ENCODE measurements at regions not wholly inside any gene's neighbourhood (a gene's known extent, or its start where the extent isn't known, plus 50 kb on each side); places are given as distances from the start of the nearest gene placed in this dataset.

- Histone ChIP-seq H2BK12ac (ENCODE audit: low read depth, low read length) (no peak overlapping the region), H4K5ac (ENCODE audit: insufficient read length, low read depth, low read length) (no peak overlapping the region), H4K91ac (replicated peaks; ENCODE audit: insufficient read length, low read length) (no peak overlapping the region), H3K79me2 (ENCODE audit: control insufficient read depth in 1 of 2, insufficient read depth in 2 of 2, low read length in 2 of 2) (no peaks in the 10 kb centered on the region), H3K9ac (replicated peaks in 1 of 4; ENCODE audit: extremely low read depth in 1 of 4, low read depth in 3 of 4, low read length in 3 of 4) (no peak overlapping the region), H3K9me3 (ENCODE audit: insufficient read depth in 2 of 2, low read depth in 1 of 2, low read length in 1 of 2) (no peaks in the 10 kb centered on the region), H3K36me3 (ENCODE audit: control insufficient read depth in 2 of 4, insufficient read depth in 4 of 4, low read length in 3 of 4) (no peaks in the 10 kb centered on the region), H3K18ac (ENCODE audit: extremely low read depth, low read length) (no peak overlapping the region), H3K79me1 (ENCODE audit: low read depth, low read length) (no peaks in the 10 kb centered on the region), H3K56ac (replicated peaks; ENCODE audit: insufficient read length, low read depth, low read length) (no peak overlapping the region), H3K27me3 (replicated peaks in 1 of 4; ENCODE audit: control insufficient read depth in 3 of 4, extremely low read depth in 1 of 4, insufficient read depth in 3 of 4, low read length in 3 of 4) (no peaks in the 10 kb centered on the region), H3K4me2 (ENCODE audit: insufficient read depth in 1 of 2, low read depth in 2 of 2, low read length in 2 of 2) (no peak overlapping the region), H2BK120ac (replicated peaks; ENCODE audit: low read depth, low read length) (no peak overlapping the region), H4K8ac (ENCODE audit: extremely low read depth, insufficient read depth, low read length) (no peak overlapping the region), H3K4ac (replicated peaks; ENCODE audit: insufficient read length, low read depth, low read length) (no peak overlapping the region), H2AFZ (ENCODE audit: low read length) (no peak overlapping the region), H2AK5ac (ENCODE audit: low read depth, low read length) (no peak overlapping the region), H3K27ac (ENCODE audit: low read depth, low read length) (no peak overlapping the region), H3K4me1 (replicated peaks in 1 of 4; ENCODE audit: control insufficient read depth in 3 of 4, insufficient read depth in 4 of 4, low read length in 3 of 4) (peaks cover 0 to 9% (median 0%) of the 10 kb centered on the region in 4 experiments; a peak in 3 of 7 replicates), H3K4me3 (ENCODE audit: extremely low read depth in 1 of 4, insufficient read depth in 2 of 4, low read depth in 3 of 4, low read length in 4 of 4) (no peak overlapping the region), H2BK15ac (ENCODE audit: low read length) (no peak overlapping the region), H3K14ac (ENCODE audit: insufficient read length) (no peak overlapping the region), H2BK20ac (ENCODE audit: low read length) (no peak overlapping the region), H4K20me1 (replicated peaks in 1 of 2; ENCODE audit: control insufficient read depth in 1 of 2, insufficient read depth in 2 of 2, low read length in 2 of 2) (no peaks in the 10 kb centered on the region), H3K23me2 (ENCODE audit: low read depth, low read length) (no peaks in the 10 kb centered on the region), H2BK5ac (ENCODE audit: low read depth, low read length) (no peak overlapping the region), H3K23ac (ENCODE audit: insufficient read length) (no peak overlapping the region)
- FAIRE-seq (no peak), DNase-seq (ENCODE audit: low read depth in 1 of 2, low spot score in 2 of 2) (no peak)
- WGBS, 2 experiments (ENCODE audit: extremely low coverage in 1 of 2, insufficient coverage in 1 of 2, insufficient read length in 1 of 2, insufficient replicate concordance in 2 of 2, low coverage in 1 of 2, low lambda C conversion rate in 2 of 2, missing lambda C conversion rate in 1 of 2) = 94% methylated on average over 13 of the region's 13 CpGs; no CpG with 5 or more reads in 1 of the 2 experiments
- ChIA-PET CTCF (ENCODE audit: partially characterized antibody) (interaction anchor here (0.6 to 1.0 kb wide), 3 partner anchors 14 to 485 kb away, joined by 3 read pairs; no protein-coding TSS in a partner anchor), POLR2A (ENCODE audit: partially characterized antibody) (no interaction called here)
- TF ChIP-seq FOSL1 (IDR thresholded peaks at IDR 0.05; ENCODE audit: insufficient read depth, low read depth, low read length) = no peak
- TF ChIP-seq BRCA1 (IDR thresholded peaks at IDR 0.05; ENCODE audit: low read depth, low read length) = no peak
- TF ChIP-seq ATF3 (IDR thresholded peaks at IDR 0.05; ENCODE audit: insufficient read depth, low read depth, low read length) = no peak
- no peak for TF ChIP-seq SIN3A (conservative IDR thresholded peaks at IDR 0.05 in 1 of 2, IDR thresholded peaks at IDR 0.05 in 1 of 2; ENCODE audit: low read depth in 1 of 2, low read length in 2 of 2)
- no peak for TF ChIP-seq PHF8 (conservative IDR thresholded peaks at IDR 0.05; ENCODE audit: low read depth, low read length)
- no peak for TF ChIP-seq POLR2AphosphoS5 (IDR thresholded peaks at IDR 0.05; ENCODE audit: low read depth, low read length)
- TF ChIP-seq USF2 (IDR thresholded peaks at IDR 0.05; ENCODE audit: low read length) = no peak
- no peak for TF ChIP-seq RNF2 (IDR thresholded peaks at IDR 0.05; ENCODE audit: borderline replicate concordance, low read depth, low read length, missing control alignments, poor library complexity, severe bottlenecking)
- TF ChIP-seq JUND (IDR thresholded peaks at IDR 0.05; ENCODE audit: low read length) = no peak
These were observed 243.5 kb downstream of the TGFB2 start for GRCh38 chr1:218588540-218589172.
